Lower leg skin (tissue), 4 donors: ENCODE measurements at regions not wholly inside any gene's neighbourhood (a gene's known extent, or its start where the extent isn't known, plus 50 kb on each side); places are given as distances from the start of the nearest gene placed in this dataset.

Experiments
- DNase-seq, 2 donors: peaks; one replicate each; pipeline ENCODE4 v3.0.0-alpha.2; 2019; ENCODE audit warnings: low spot score in 2 of 2
- H3K4me3 ChIP-seq: fragments of 200-600 bp; sonication (generic); 2 replicates; pipeline ENCODE4 v1.5.1; 2017; ENCODE audit warnings: mild to moderate bottlenecking, low read depth; ENCODE audit not compliant: poor library complexity, severe bottlenecking
- CTCF ChIP-seq, 3 donors: fragments of 450-650 bp; IDR thresholded peaks; one replicate each; pipeline ENCODE4 v1.5.1; 2016; ENCODE audit warnings: antibody characterized with exemption in 3 of 3, mild to moderate bottlenecking in 3 of 3, moderate library complexity in 2 of 3
- POLR2A ChIP-seq, 2 donors: fragments of 450-650 bp; IDR thresholded peaks; one replicate each; pipeline ENCODE4 v1.6.1; 2016 to 2017; ENCODE audit warnings: antibody characterized with exemption in 2 of 2, mild to moderate bottlenecking in 1 of 2, moderate library complexity in 1 of 2
- WGBS, 2 donors: methylation state at CpG; one replicate each; pipeline ENCODE4 v1.1.5; 2018; 5-methylcytosine and 5-hydroxymethylcytosine counted together
- intact Hi-C: fragments of 100-400 bp; cut with DNase I; formaldehyde crosslinking; loops from one replicate; pipeline ENCODE4 v1.15.0; 2023; ENCODE audit warnings: low total_unique reads

GRCh38 chr2:144798034-144798433 is 278.1 kb upstream of the ZEB2 start:
- no peak for DNase-seq
- TF ChIP-seq POLR2A (IDR thresholded peaks at IDR 0.05): no peak
- TF ChIP-seq CTCF (IDR thresholded peaks at IDR 0.05): no peak
- 90 to 91% methylated on average over 2 of the region's 2 CpGs for WGBS, 2 donors
- H3K4me3 ChIP-seq: no peak overlapping the region
- intact Hi-C loops: no loop called here

- no peak for DNase-seq
- no peak overlapping the region for H3K4me3 ChIP-seq
- TF ChIP-seq POLR2A (IDR thresholded peaks at IDR 0.05) (no peak), CTCF (IDR thresholded peaks at IDR 0.05) (no peak)
- intact Hi-C loops: no loop called here
- 89 to 94% methylated on average over 3 of the region's 3 CpGs for WGBS, 2 donors
These were observed 277.0 kb upstream of the ZEB2 start for GRCh38 chr2:144796936-144797335.

GRCh38 chr2:144796164-144796563 is 276.2 kb upstream of the ZEB2 start:
- WGBS, 2 donors: 70 to 79% methylated on average over 2 of the region's 2 CpGs
- intact Hi-C loops: no loop called here
- no peak overlapping the region for H3K4me3 ChIP-seq
- no peak for TF ChIP-seq CTCF (IDR thresholded peaks at IDR 0.05)
- TF ChIP-seq POLR2A (IDR thresholded peaks at IDR 0.05): no peak
- no peak for DNase-seq

GRCh38 chr2:144785253-144785652 is 265.3 kb upstream of the ZEB2 start:
- intact Hi-C loops: no loop called here
- H3K4me3 ChIP-seq: no peak overlapping the region
- WGBS, 2 donors: 96 to 97% methylated on average over 5 of the region's 5 CpGs
- no peak for TF ChIP-seq CTCF (IDR thresholded peaks at IDR 0.05)
- TF ChIP-seq POLR2A (IDR thresholded peaks at IDR 0.05): no peak
- DNase-seq: no peak

- WGBS, 2 donors: 76% methylated on average over 3 of the region's 3 CpGs
- no peak for DNase-seq
- intact Hi-C loops: no loop called here
- TF ChIP-seq POLR2A (IDR thresholded peaks at IDR 0.05) (no peak), CTCF (IDR thresholded peaks at IDR 0.05) (no peak)
- H3K4me3 ChIP-seq: no peak overlapping the region
These were observed 261.1 kb upstream of the ZEB2 start for GRCh38 chr2:144780983-144781382.

- no peak overlapping the region for H3K4me3 ChIP-seq
- TF ChIP-seq POLR2A (IDR thresholded peaks at IDR 0.05) (no peak), CTCF (IDR thresholded peaks at IDR 0.05) (no peak)
- DNase-seq: no peak
- intact Hi-C loops: no loop called here
These were observed 256.8 kb upstream of the ZEB2 start for GRCh38 chr2:144776766-144777165.
